H1 (cell line): ENCODE measurements at regions not wholly inside any gene's neighbourhood (a gene's known extent, or its start where the extent isn't known, plus 50 kb on each side); places are given as distances from the start of the nearest gene placed in this dataset.
"Not testable (repeated sequence)": the region's sequence is repeated elsewhere in the genome, so short reads cannot be mapped to it uniquely, and the experiment has no call there.

Experiments used
- CTCF ChIA-PET: fragments of 300-600 bp; sonication (Branson Sonifier 250); formaldehyde crosslinking; loops from one replicate; lab custom pipeline; 2021; ENCODE audit not compliant: partially characterized antibody; lab: Charles Lee
- POLR2A ChIA-PET: fragments of 300-600 bp; sonication (Branson Sonifier 250); formaldehyde crosslinking; loops from one replicate; lab custom pipeline; 2021; ENCODE audit warnings: inconsistent platforms; ENCODE audit not compliant: partially characterized antibody; lab: Charles Lee
- DNase-seq, 2 experiments: peaks; one replicate each; pipeline versions ENCODE4 v3.0.0 to v3.0.0-alpha.2; 2010 to 2022; ENCODE audit warnings: low spot score in 2 of 2, low read depth in 1 of 2, mixed read lengths in 1 of 2
- FAIRE-seq: peaks from 2 replicates; lab custom pipeline; 2011; peaks lifted over from hg19 to GRCh38; lab: Jason Lieb, UNC
- H2AFZ ChIP-seq: 2 replicates; pipeline ENCODE4 v1.8.1; 2012; ENCODE audit warnings: low read length, inconsistent platforms
- H2AK5ac ChIP-seq: 2 replicates; pipeline ENCODE4 v1.6.1; 2013; ENCODE audit warnings: low read depth, low read length
- H2BK120ac ChIP-seq: replicated peaks from 2 replicates; pipeline ENCODE3; 2013; ENCODE audit warnings: low read depth, low read length, inconsistent platforms
- H2BK12ac ChIP-seq: 2 replicates; pipeline ENCODE4 v1.6.1; 2013; ENCODE audit warnings: low read depth, low read length
- H2BK15ac ChIP-seq: 2 replicates; pipeline ENCODE4 v1.6.1; 2013; ENCODE audit warnings: low read length
- H2BK20ac ChIP-seq: 2 replicates; pipeline ENCODE4 v1.6.1; 2013; ENCODE audit warnings: low read length
- H2BK5ac ChIP-seq: 2 replicates; pipeline ENCODE4 v1.6.1; 2013; ENCODE audit warnings: low read depth, low read length
- H3K14ac ChIP-seq: 2 replicates; pipeline ENCODE4 v1.6.1; 2013; ENCODE audit warnings: inconsistent platforms; ENCODE audit not compliant: insufficient read length
- H3K18ac ChIP-seq: 2 replicates; pipeline ENCODE4 v1.6.1; 2013; ENCODE audit warnings: low read length; ENCODE audit errors: extremely low read depth
- H3K23ac ChIP-seq: 2 replicates; pipeline ENCODE4 v1.6.1; 2013; ENCODE audit warnings: inconsistent platforms; ENCODE audit not compliant: insufficient read length
- H3K23me2 ChIP-seq: 2 replicates; pipeline ENCODE4 v1.6.1; 2013; ENCODE audit warnings: low read depth, low read length
- H3K27ac ChIP-seq: 2 replicates; pipeline ENCODE4 v1.6.1; 2011; ENCODE audit warnings: low read depth, low read length, inconsistent platforms
- H3K27me3 ChIP-seq, 4 experiments: replicated peaks in 1 of 4; 1 replicate in 1 of 4; 2 replicates in 3 of 4; pipeline versions ENCODE4 v1.6.1 to v1.8.1; 2011 to 2013; ENCODE audit warnings: low read length in 3 of 4, mild to moderate bottlenecking in 3 of 4, inconsistent platforms in 2 of 4, mixed read lengths in 2 of 4, moderate library complexity in 1 of 4; ENCODE audit not compliant: control insufficient read depth in 3 of 4, insufficient read depth in 3 of 4; ENCODE audit errors: extremely low read depth in 1 of 4
- H3K36me3 ChIP-seq, 4 experiments: 2 replicates each; pipeline versions ENCODE4 v1.6.1 to v1.8.1; 2011 to 2013; ENCODE audit warnings: mild to moderate bottlenecking in 4 of 4, low read length in 3 of 4, moderate library complexity in 2 of 4, control low read depth in 1 of 4, inconsistent platforms in 1 of 4; ENCODE audit not compliant: insufficient read depth in 4 of 4, control insufficient read depth in 2 of 4
- H3K4ac ChIP-seq: replicated peaks from 2 replicates; pipeline ENCODE3; 2013; ENCODE audit warnings: low read length, low read depth, mixed read lengths, inconsistent platforms; ENCODE audit not compliant: insufficient read length
- H3K4me1 ChIP-seq, 4 experiments: replicated peaks in 1 of 4; 1 replicate in 1 of 4; 2 replicates in 3 of 4; pipeline versions ENCODE4 v1.6.1 to v1.8.1; 2011 to 2013; ENCODE audit warnings: low read length in 3 of 4, inconsistent platforms in 2 of 4, mixed read lengths in 1 of 4; ENCODE audit not compliant: insufficient read depth in 4 of 4, control insufficient read depth in 3 of 4
- H3K4me2 ChIP-seq, 2 experiments: 2 replicates each; pipeline versions ENCODE4 v1.6.1 to v1.8.1; 2011 to 2013; ENCODE audit warnings: low read depth in 2 of 2, low read length in 2 of 2, control low read depth in 1 of 2, inconsistent platforms in 1 of 2, mild to moderate bottlenecking in 1 of 2; ENCODE audit not compliant: insufficient read depth in 1 of 2
- H3K4me3 ChIP-seq, 4 experiments: fragments of 200-600, 300-600 bp in 1 of 4; sonication (generic), shearing (Covaris generic), sonication (Bioruptor Twin) in 1 of 4; 2 replicates each; pipeline versions ENCODE4 v1.5.1 to v1.8.1; 2011 to 2016; ENCODE audit warnings: low read length in 4 of 4, low read depth in 3 of 4, control low read depth in 2 of 4, inconsistent platforms in 2 of 4, mild to moderate bottlenecking in 2 of 4, mixed read lengths in 1 of 4, moderate library complexity in 1 of 4; ENCODE audit not compliant: insufficient read depth in 2 of 4; ENCODE audit errors: extremely low read depth in 1 of 4
- H3K56ac ChIP-seq: replicated peaks from 2 replicates; pipeline ENCODE3; 2013; ENCODE audit warnings: low read depth, mild to moderate bottlenecking, mixed read lengths, low read length, inconsistent platforms; ENCODE audit not compliant: insufficient read length
- H3K79me1 ChIP-seq: 2 replicates; pipeline ENCODE4 v1.6.1; 2013; ENCODE audit warnings: low read depth, low read length, control low read depth
- H3K79me2 ChIP-seq, 2 experiments: 2 replicates each; pipeline versions ENCODE4 v1.6.1 to v1.8.1; 2012 to 2013; ENCODE audit warnings: low read length in 2 of 2, mild to moderate bottlenecking in 2 of 2, inconsistent platforms in 1 of 2; ENCODE audit not compliant: insufficient read depth in 2 of 2, control insufficient read depth in 1 of 2
- H3K9ac ChIP-seq, 4 experiments: replicated peaks in 1 of 4; 1 replicate in 1 of 4; 2 replicates in 3 of 4; pipeline versions ENCODE4 v1.6.1 to v1.8.1; 2011 to 2013; ENCODE audit warnings: low read depth in 3 of 4, low read length in 3 of 4, control low read depth in 2 of 4, mild to moderate bottlenecking in 2 of 4, moderate library complexity in 2 of 4, inconsistent platforms in 1 of 4; ENCODE audit errors: extremely low read depth in 1 of 4
- H3K9me3 ChIP-seq, 2 experiments: 2 replicates each; pipeline versions ENCODE4 v1.6.1 to v1.8.1; 2012 to 2013; ENCODE audit warnings: mild to moderate bottlenecking in 2 of 2, moderate library complexity in 2 of 2, control low read depth in 1 of 2, inconsistent platforms in 1 of 2, low read depth in 1 of 2, low read length in 1 of 2, mixed read lengths in 1 of 2; ENCODE audit not compliant: insufficient read depth in 2 of 2
- H4K20me1 ChIP-seq, 2 experiments: replicated peaks in 1 of 2; 2 replicates each; pipeline versions ENCODE3 to v1.8.1; 2011 to 2013; ENCODE audit warnings: inconsistent platforms in 2 of 2, low read length in 2 of 2, mild to moderate bottlenecking in 1 of 2; ENCODE audit not compliant: insufficient read depth in 2 of 2, control insufficient read depth in 1 of 2
- H4K5ac ChIP-seq: 2 replicates; pipeline ENCODE4 v1.6.1; 2013; ENCODE audit warnings: low read length, low read depth, mixed read lengths, inconsistent platforms; ENCODE audit not compliant: insufficient read length
- H4K8ac ChIP-seq: 2 replicates; pipeline ENCODE4 v1.8.0; 2013; ENCODE audit warnings: mild to moderate bottlenecking, moderate library complexity, low read length, inconsistent platforms; ENCODE audit not compliant: insufficient read depth; ENCODE audit errors: extremely low read depth
- H4K91ac ChIP-seq: replicated peaks from 2 replicates; pipeline ENCODE3; 2013; ENCODE audit warnings: low read length, mixed read lengths, inconsistent platforms; ENCODE audit not compliant: insufficient read length
- WGBS, 2 experiments: shearing (Covaris generic) in 1 of 2; methylation state at CpG; one replicate each; pipeline versions ENCODE4 v1.1.6 to v1.1.7; 2013 to 2015; ENCODE audit warnings: low lambda C conversion rate in 2 of 2, mixed read lengths in 2 of 2, inconsistent platforms in 1 of 2, low coverage in 1 of 2, missing lambda C conversion rate in 1 of 2; ENCODE audit not compliant: insufficient replicate concordance in 2 of 2, insufficient coverage in 1 of 2, insufficient read length in 1 of 2; ENCODE audit errors: extremely low coverage in 1 of 2, missing lambda C conversion rate in 1 of 2; 5-methylcytosine and 5-hydroxymethylcytosine counted together

DNA sequence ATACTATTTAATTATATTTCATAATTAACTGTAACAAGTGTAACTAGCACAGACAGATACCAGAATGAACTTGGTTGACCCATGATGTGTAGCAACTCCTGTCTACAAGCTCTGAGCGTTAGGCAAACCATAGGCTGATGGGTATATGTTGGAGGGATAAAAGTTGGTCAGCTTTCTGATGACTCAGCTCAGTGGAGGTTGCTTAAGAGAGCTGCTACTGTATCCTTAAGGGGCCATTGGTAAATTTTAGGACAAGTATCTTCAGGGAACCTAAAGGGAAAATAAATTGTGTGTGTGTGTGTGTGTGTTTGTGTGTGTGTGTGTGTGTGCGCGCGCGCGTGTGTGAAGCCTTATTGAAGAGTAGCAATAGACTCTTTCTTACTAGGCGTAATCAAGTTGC is 56.3 kb upstream of the ARL17B start:
- H3K27me3 ChIP-seq, H4K5ac ChIP-seq, H3K9me3 ChIP-seq, H4K91ac ChIP-seq, FAIRE-seq, H3K56ac ChIP-seq, H4K8ac ChIP-seq, H3K23ac ChIP-seq, H3K4me2 ChIP-seq, POLR2A ChIA-PET, H2AFZ ChIP-seq, H2AK5ac ChIP-seq, H4K20me1 ChIP-seq, H3K18ac ChIP-seq, H3K79me1 ChIP-seq, H3K27ac ChIP-seq, H3K23me2 ChIP-seq, H2BK15ac ChIP-seq, H3K4ac ChIP-seq, H3K4me3 ChIP-seq, H3K14ac ChIP-seq, H3K36me3 ChIP-seq, DNase-seq, H3K4me1 ChIP-seq, H2BK20ac ChIP-seq, H2BK12ac ChIP-seq, H2BK120ac ChIP-seq, H3K9ac ChIP-seq, H2BK5ac ChIP-seq, H3K79me2 ChIP-seq: not testable (repeated sequence)
- 97% methylated on average over 6 of the region's 7 CpGs; no CpG with 5 or more reads in 1 of the 2 experiments for WGBS, 2 experiments
- CTCF ChIA-PET = interaction anchor here (0.6 kb wide), 1 partner anchor 418 kb away, joined by 3 read pairs; no protein-coding TSS in a partner anchor

DNA sequence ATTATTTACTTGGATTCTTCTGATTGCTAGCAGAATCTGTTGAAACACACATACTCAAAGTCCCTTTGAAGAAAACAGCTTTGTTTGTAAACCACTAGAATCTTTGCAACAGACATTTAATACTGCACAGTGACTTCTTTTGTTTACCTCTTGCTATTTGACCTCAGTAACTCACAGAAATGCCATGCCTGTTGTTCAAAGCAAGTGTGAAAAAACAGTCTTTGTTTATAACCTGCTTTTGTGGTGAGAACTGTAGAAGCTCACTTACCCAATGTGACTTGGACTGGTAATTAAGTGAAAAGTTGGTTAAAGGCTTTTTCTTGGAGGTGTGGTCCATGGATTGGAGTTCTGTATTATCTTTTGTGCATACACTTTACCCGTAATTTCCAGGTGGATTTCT is 55.7 kb upstream of the ARL17B start:
- H3K4ac ChIP-seq, H2BK5ac ChIP-seq, H4K8ac ChIP-seq, DNase-seq, H3K4me3 ChIP-seq, H3K4me2 ChIP-seq, H3K79me2 ChIP-seq, POLR2A ChIA-PET, H2AK5ac ChIP-seq, H3K18ac ChIP-seq, H3K23me2 ChIP-seq, H3K79me1 ChIP-seq, H3K36me3 ChIP-seq, H2BK20ac ChIP-seq, H3K27me3 ChIP-seq, H3K14ac ChIP-seq, H2BK12ac ChIP-seq, H2BK15ac ChIP-seq, H2BK120ac ChIP-seq, H3K9ac ChIP-seq, H3K9me3 ChIP-seq, H3K4me1 ChIP-seq, H3K23ac ChIP-seq, H4K91ac ChIP-seq, H2AFZ ChIP-seq, H4K20me1 ChIP-seq, H3K27ac ChIP-seq, H3K56ac ChIP-seq, H4K5ac ChIP-seq: not testable (repeated sequence)
- FAIRE-seq = peak; percentile 85
- CTCF ChIA-PET = interaction anchor here (0.6 kb wide), 1 partner anchor 418 kb away, joined by 3 read pairs; no protein-coding TSS in a partner anchor
- 90% methylated on average over 1 of the region's 1 CpG; no CpG with 5 or more reads in 1 of the 2 experiments for WGBS, 2 experiments
